ENCODE measurements at regions not wholly inside any gene's neighbourhood (a gene's known extent, or its start where the extent isn't known, plus 50 kb on each side); places are given as distances from the start of the nearest gene placed in this dataset.

- TF ChIP-seq ARID4B (CRISPR knock-in tag; IDR thresholded peaks at IDR 0.05; ENCODE audit: borderline replicate concordance) (no peak), TCF7 (CRISPR knock-in tag; IDR thresholded peaks at IDR 0.05; ENCODE audit: low read depth) (no peak), ZNF416 (CRISPR knock-in tag; IDR thresholded peaks at IDR 0.05) (no peak), RORB (CRISPR knock-in tag; IDR thresholded peaks at IDR 0.05) (no peak)
Measured at GRCh38 chr17:71262586-71262985, 858.2 kb upstream of the SOX9 start (continued).

GRCh38 chr17:71267668-71268067, 853.2 kb upstream of the SOX9 start:
- no peak for DNase-seq (ENCODE audit: low spot score)
- Mint-ChIP-seq H3K9me3 (peaks cover 51% of the 10 kb centered on the region), H3K4me1 (no peaks in the 10 kb centered on the region), H3K4me3 (no peak overlapping the region), H3K27ac (no peak overlapping the region), H3K36me3 (peaks cover 26% of the 10 kb centered on the region), H3K27me3 (ENCODE audit: low read depth) (no peaks in the 10 kb centered on the region)
- ChIA-PET CTCF (no interaction called here), POLR2A (no interaction called here)
- ATAC-seq: no peak
- no peak for TF ChIP-seq EMX1 (CRISPR knock-in tag; IDR thresholded peaks at IDR 0.05)

GRCh38 chr17:71269201-71269600, 851.6 kb upstream of the SOX9 start:
- POLR2A ChIA-PET: no interaction called here
- CTCF ChIA-PET: no interaction called here
- no peak for ATAC-seq
- TF ChIP-seq HMGXB4 (CRISPR knock-in tag; IDR thresholded peaks at IDR 0.05): no peak
- no peak for TF ChIP-seq ZBTB43 (CRISPR knock-in tag; IDR thresholded peaks at IDR 0.05)
- TF ChIP-seq TCF7 (CRISPR knock-in tag; IDR thresholded peaks at IDR 0.05; ENCODE audit: low read depth): no peak
- no peak for TF ChIP-seq ZNF121 (CRISPR knock-in tag; IDR thresholded peaks at IDR 0.05)
- no peak for TF ChIP-seq ATF3 (CRISPR knock-in tag; conservative IDR thresholded peaks at IDR 0.05)
- no peak for TF ChIP-seq E2F5 (CRISPR knock-in tag; IDR thresholded peaks at IDR 0.05)
- TF ChIP-seq EMX1 (CRISPR knock-in tag; IDR thresholded peaks at IDR 0.05): no peak
- no peak for TF ChIP-seq ERG (CRISPR knock-in tag; IDR thresholded peaks at IDR 0.05)
- no peak for TF ChIP-seq JUN (CRISPR knock-in tag; IDR thresholded peaks at IDR 0.05)
- TF ChIP-seq ZNF396 (CRISPR knock-in tag; IDR thresholded peaks at IDR 0.05; ENCODE audit: borderline replicate concordance): no peak
- TF ChIP-seq CDX4 (CRISPR knock-in tag; IDR thresholded peaks at IDR 0.05; ENCODE audit: borderline replicate concordance): no peak
- no peak for TF ChIP-seq ZNF138 (CRISPR knock-in tag; conservative IDR thresholded peaks at IDR 0.05)
- no peak for TF ChIP-seq NFATC4 (CRISPR knock-in tag; IDR thresholded peaks at IDR 0.05)
- TF ChIP-seq AR (CRISPR knock-in tag; IDR thresholded peaks at IDR 0.05): no peak
- no peak for TF ChIP-seq IRF2 (CRISPR knock-in tag; IDR thresholded peaks at IDR 0.05; ENCODE audit: borderline replicate concordance, low read depth)
- TF ChIP-seq NFYB (CRISPR knock-in tag; conservative IDR thresholded peaks at IDR 0.05; ENCODE audit: low read depth): no peak
- no peak for TF ChIP-seq ZNF219 (CRISPR knock-in tag; IDR thresholded peaks at IDR 0.05; ENCODE audit: borderline replicate concordance)
- no peak for TF ChIP-seq GTF2I (CRISPR knock-in tag; conservative IDR thresholded peaks at IDR 0.05)
- TF ChIP-seq RORB (CRISPR knock-in tag; IDR thresholded peaks at IDR 0.05): no peak

More at GRCh38 chr17:71269201-71269600, 851.6 kb upstream of the SOX9 start:
- H3K27me3 Mint-ChIP-seq (ENCODE audit: low read depth): no peaks in the 10 kb centered on the region
- no peaks in the 10 kb centered on the region for H3K4me1 Mint-ChIP-seq
- H3K27ac Mint-ChIP-seq: no peak overlapping the region
- H3K9me3 Mint-ChIP-seq: peaks cover 47% of the 10 kb centered on the region
- H3K36me3 Mint-ChIP-seq: peaks cover 26% of the 10 kb centered on the region
- no peak for DNase-seq (ENCODE audit: low spot score)
- H3K4me3 Mint-ChIP-seq: no peak overlapping the region
